Endodermal cell (in vitro differentiated cells): ENCODE measurements at regions not wholly inside any gene's neighbourhood (a gene's known extent, or its start where the extent isn't known, plus 50 kb on each side); places are given as distances from the start of the nearest gene placed in this dataset.
A peak's percentile ranks its signal among the peaks of the same experiment; 100 is the strongest.

ENCODE experiments used
- DNase-seq: peaks from one replicate; pipeline ENCODE4 v3.0.0-alpha.2; 2017
- H3K27ac ChIP-seq: 2 replicates; pipeline ENCODE4 v1.5.1; 2013; ENCODE audit warnings: mild to moderate bottlenecking, low read depth, low read length, moderate library complexity
- H3K27me3 ChIP-seq: 2 replicates; pipeline ENCODE4 v1.6.1; 2013; ENCODE audit warnings: mild to moderate bottlenecking, low read length, moderate library complexity; ENCODE audit not compliant: insufficient read depth, control insufficient read depth, poor library complexity, severe bottlenecking
- H3K36me3 ChIP-seq: 2 replicates; pipeline ENCODE4 v1.7.0; 2013; ENCODE audit warnings: mild to moderate bottlenecking, low read length, moderate library complexity; ENCODE audit not compliant: control insufficient read depth, insufficient read depth
- H3K4me1 ChIP-seq: one replicate; pipeline ENCODE4 v1.7.0; 2013; ENCODE audit warnings: low read length; ENCODE audit not compliant: control insufficient read depth, insufficient read depth
- H3K4me3 ChIP-seq: 2 replicates; pipeline ENCODE4 v1.5.1; 2013; ENCODE audit warnings: mild to moderate bottlenecking, low read length, moderate library complexity
- H3K9ac ChIP-seq: 2 replicates; pipeline ENCODE4 v1.6.1; 2013; ENCODE audit warnings: mild to moderate bottlenecking, low read length, moderate library complexity; ENCODE audit not compliant: poor library complexity, severe bottlenecking; ENCODE audit errors: extremely low read depth
- H3K9me3 ChIP-seq: 2 replicates; pipeline ENCODE4 v1.6.1; 2013; ENCODE audit warnings: mild to moderate bottlenecking, low read length, moderate library complexity; ENCODE audit not compliant: control insufficient read depth
- H3K27ac Mint-ChIP-seq: 2 replicates; pipeline ENCODE4 v1.8.0; 2020; ENCODE audit warnings: mixed read lengths
- H3K27me3 Mint-ChIP-seq: 2 replicates; pipeline ENCODE4 v1.8.0; 2021; ENCODE audit warnings: mild to moderate bottlenecking, mixed read lengths; ENCODE audit not compliant: insufficient read depth
- H3K36me3 Mint-ChIP-seq: 2 replicates; pipeline ENCODE4 v1.8.0; 2020; ENCODE audit warnings: low read depth, mixed read lengths
- H3K4me1 Mint-ChIP-seq: 2 replicates; pipeline ENCODE4 v1.8.0; 2020; ENCODE audit warnings: mixed read lengths
- H3K4me3 Mint-ChIP-seq: 2 replicates; pipeline ENCODE4 v1.8.0; 2020; ENCODE audit warnings: mild to moderate bottlenecking, moderate library complexity, mixed read lengths
- H3K9me3 Mint-ChIP-seq: 2 replicates; pipeline ENCODE4 v1.8.0; 2020; ENCODE audit warnings: mild to moderate bottlenecking, mixed read lengths
- CTCF ChIP-seq: fragments of 200-600 bp; sonication (generic); conservative IDR thresholded peaks from 2 replicates; pipeline ENCODE4 v1.5.0; 2021; ENCODE audit warnings: antibody characterized with exemption, mild to moderate bottlenecking
- WGBS, 2 experiments: methylation state at CpG; one replicate each; pipeline versions ENCODE4 v1.1.5 to v1.1.7; 2013; ENCODE audit warnings: missing lambda C conversion rate in 2 of 2, mixed read lengths in 1 of 2; ENCODE audit not compliant: insufficient coverage in 1 of 2, insufficient read length in 1 of 2; 5-methylcytosine and 5-hydroxymethylcytosine counted together

- H3K27ac ChIP-seq = no peak overlapping the region
- Mint-ChIP-seq H3K9me3 (peaks cover 36% of the 10 kb centered on the region), H3K4me3 (no peak overlapping the region), H3K36me3 (no peaks in the 10 kb centered on the region), H3K27ac (no peak overlapping the region), H3K27me3 (peaks cover 9% of the 10 kb centered on the region), H3K4me1 (no peaks in the 10 kb centered on the region)
- no peaks in the 10 kb centered on the region for H3K36me3 ChIP-seq
- no peak overlapping the region for H3K4me3 ChIP-seq
- H3K9me3 ChIP-seq = peaks cover 7% of the 10 kb centered on the region
- no peak for TF ChIP-seq CTCF
- no peaks in the 10 kb centered on the region for H3K27me3 ChIP-seq
- H3K4me1 ChIP-seq = no peaks in the 10 kb centered on the region
- DNase-seq = peak; percentile 50
- H3K9ac ChIP-seq = no peak overlapping the region
- 85 to 93% methylated on average over 4 to 10 of the region's 10 CpGs for WGBS, 2 experiments
Measured at GRCh38 chr7:91767820-91768219, 112.7 kb downstream of the MTERF1 start.

DNA sequence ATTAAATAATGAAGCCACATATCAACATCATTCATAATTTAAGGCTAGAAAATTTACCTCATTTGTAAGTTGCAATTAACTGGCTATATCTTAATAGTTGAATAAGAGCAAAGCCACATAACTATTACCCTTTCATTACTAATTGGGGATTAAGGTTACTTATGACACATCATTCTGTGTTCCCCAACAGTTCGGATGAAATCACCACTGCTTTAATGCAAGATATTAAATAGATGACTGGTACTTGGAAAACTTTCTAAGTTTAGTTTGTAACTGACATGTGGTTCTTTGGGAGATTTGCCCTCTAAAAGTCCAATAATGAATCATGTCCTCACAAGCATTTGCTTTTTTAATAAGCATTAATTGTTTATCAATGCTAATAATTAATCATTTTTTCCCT is 109.1 kb downstream of the MTERF1 start:
- Histone ChIP-seq H3K4me3 (no peak overlapping the region), H3K4me1 (no peaks in the 10 kb centered on the region), H3K27me3 (no peaks in the 10 kb centered on the region), H3K36me3 (no peaks in the 10 kb centered on the region), H3K9me3 (no peaks in the 10 kb centered on the region), H3K9ac (no peak overlapping the region), H3K27ac (no peak overlapping the region)
- 75% methylated on average over 1 of the region's 1 CpG; no CpG with 5 or more reads in 1 of the 2 experiments for whole genome bisulfite sequencing, 2 experiments
- Mint-ChIP-seq H3K4me1 (no peaks in the 10 kb centered on the region), H3K27ac (no peak overlapping the region), H3K4me3 (no peak overlapping the region), H3K27me3 (peaks cover 10% of the 10 kb centered on the region), H3K36me3 (no peaks in the 10 kb centered on the region), H3K9me3 (peaks cover 3% of the 10 kb centered on the region)
- DNase-seq = no peak
- no peak for TF ChIP-seq CTCF

GRCh38 chr7:91771921-91772815 is 108.3 kb downstream of the MTERF1 start:
- 80 to 93% methylated on average over 1 to 4 of the region's 4 CpGs for WGBS, 2 experiments
- Mint-ChIP-seq H3K4me3 (no peak overlapping the region), H3K27ac (no peak overlapping the region), H3K9me3 (no peaks in the 10 kb centered on the region), H3K36me3 (no peaks in the 10 kb centered on the region), H3K27me3 (peaks cover 10% of the 10 kb centered on the region), H3K4me1 (peaks cover under 1% of the 10 kb centered on the region)
- no peaks in the 10 kb centered on the region for H3K9me3 ChIP-seq
- no peak for TF ChIP-seq CTCF
- no peaks in the 10 kb centered on the region for H3K36me3 ChIP-seq
- H3K4me1 ChIP-seq = no peaks in the 10 kb centered on the region
- no peak for DNase-seq
- no peaks in the 10 kb centered on the region for H3K27me3 ChIP-seq
- H3K9ac ChIP-seq = no peak overlapping the region
- H3K27ac ChIP-seq = no peak overlapping the region
- no peak overlapping the region for H3K4me3 ChIP-seq
